ENCODE measurements at regions not wholly inside any gene's neighbourhood (a gene's known extent, or its start where the extent isn't known, plus 50 kb on each side); places are given as distances from the start of the nearest gene placed in this dataset.
"Not testable (repeated sequence)": the region's sequence is repeated elsewhere in the genome, so short reads cannot be mapped to it uniquely, and the experiment has no call there.

GRCh38 chr14:23751616-23752015, 115.5 kb downstream of the DHRS2 start:
- Histone ChIP-seq H3K4me1 (no peaks in the 10 kb centered on the region), H3K9me3 (no peaks in the 10 kb centered on the region), H3K36me3 (no peaks in the 10 kb centered on the region), H3K4me3 (no peak overlapping the region), H3K27ac (no peak overlapping the region), H3K27me3 (peaks cover 0 to 10% (median 0%) of the 10 kb centered on the region in 9 donors)
- no peak for TF ChIP-seq POLR2A (IDR thresholded peaks at IDR 0.05)
- TF ChIP-seq CTCF (IDR thresholded peaks at IDR 0.05): no peak
- ATAC-seq (no peak), DNase-seq (no peak)
- 53 to 69% (median 63%) methylated on average over 2 of the region's 2 CpGs for WGBS, 4 donors
- intact Hi-C loops (cut with DNase I): no loop called here

- DNase-seq: no peak
- WGBS, 4 donors: 79 to 90% (median 86%) methylated on average over 1 of the region's 1 CpG
Measured at GRCh38 chr14:23763394-23763793, 127.2 kb downstream of the DHRS2 start.

GRCh38 chr14:23766737-23767401, 130.7 kb downstream of the DHRS2 start:
- Histone ChIP-seq H3K27ac (no peak overlapping the region), H3K36me3 (no peaks in the 10 kb centered on the region), H3K27me3 (peaks cover 0 to 2% (median 0%) of the 10 kb centered on the region in 9 donors), H3K4me3 (no peak overlapping the region), H3K4me1 (no peaks in the 10 kb centered on the region), H3K9me3 (no peaks in the 10 kb centered on the region)
- no peak for DNase-seq
- intact Hi-C loops (cut with DNase I): no loop called here
- no peak for ATAC-seq
- 0 to 27% (median 20%) methylated on average over 1 of the region's 1 CpG for WGBS, 4 donors
- no peak for TF ChIP-seq POLR2A (IDR thresholded peaks at IDR 0.05)
- TF ChIP-seq CTCF (IDR thresholded peaks at IDR 0.05): no peak

More at GRCh38 chr14:23763394-23763793, 127.2 kb downstream of the DHRS2 start:
- Histone ChIP-seq H3K9me3 (peaks cover 0 to 9% (median 0%) of the 10 kb centered on the region in 12 donors), H3K27ac (no peak overlapping the region), H3K4me3 (no peak overlapping the region), H3K4me1 (no peaks in the 10 kb centered on the region), H3K27me3 (no peaks in the 10 kb centered on the region), H3K36me3 (no peaks in the 10 kb centered on the region)
- no peak for TF ChIP-seq POLR2A (IDR thresholded peaks at IDR 0.05)
- no peak for TF ChIP-seq CTCF (IDR thresholded peaks at IDR 0.05)
- intact Hi-C loops (cut with DNase I): no loop called here
- no peak for ATAC-seq

- H3K4me3 ChIP-seq; DNase-seq; H3K4me1 ChIP-seq; intact Hi-C loops (cut with DNase I); H3K27ac ChIP-seq; ATAC-seq; H3K9me3 ChIP-seq; H3K36me3 ChIP-seq; H3K27me3 ChIP-seq: not testable (repeated sequence)
- WGBS, 4 donors: 72 to 77% (median 76%) methylated on average over 8 to 9 of the region's 9 CpGs
Measured at GRCh38 chr14:23769221-23769728, 133.1 kb downstream of the DHRS2 start.

- WGBS, 4 donors: 68 to 75% (median 70%) methylated on average over 2 of the region's 2 CpGs
- Histone ChIP-seq H3K4me3 (no peak overlapping the region), H3K9me3 (no peaks in the 10 kb centered on the region), H3K27me3 (peaks cover 0 to 10% (median 3%) of the 10 kb centered on the region in 9 donors), H3K27ac (no peak overlapping the region), H3K4me1 (no peaks in the 10 kb centered on the region), H3K36me3 (no peaks in the 10 kb centered on the region)
- no peak for DNase-seq
- intact Hi-C loops (cut with DNase I): no loop called here
- TF ChIP-seq POLR2A (IDR thresholded peaks at IDR 0.05): no peak
- TF ChIP-seq CTCF (IDR thresholded peaks at IDR 0.05): no peak
- no peak for ATAC-seq
Measured at GRCh38 chr14:23773981-23774380, 137.8 kb downstream of the DHRS2 start.

All from heart left ventricle (tissue), 16 donors.